COLO668 (cell line): ENCODE measurements at regions not wholly inside any gene's neighbourhood (a gene's known extent, or its start where the extent isn't known, plus 50 kb on each side); places are given as distances from the start of the nearest gene placed in this dataset.

Source experiments
- DNase-seq: peaks from one replicate; lab custom pipeline; 2025; ENCODE audit not compliant: unreplicated experiment; lab: John Stamatoyannopoulos, UW

GRCh38 chr17:51486091-51486490 is 225.7 kb downstream of the UTP18 start:
- no peak for DNase-seq

- DNase-seq, result no peak
Observed at GRCh38 chr17:51486885-51487520, 226.7 kb downstream of the UTP18 start.

- DNase-seq, result no peak
Observed at GRCh38 chr17:51487947-51488346, 227.6 kb downstream of the UTP18 start.

- no peak for DNase-seq
Observed at GRCh38 chr17:51491416-51491815, 231.1 kb downstream of the UTP18 start.

- no peak for DNase-seq
Observed at GRCh38 chr17:51493206-51493605, 232.9 kb downstream of the UTP18 start.

- no peak for DNase-seq
Observed at GRCh38 chr17:51496378-51496777, 236.0 kb downstream of the UTP18 start.

- no peak for DNase-seq
Observed at GRCh38 chr17:51499897-51500296, 239.6 kb downstream of the UTP18 start.

- DNase-seq, result no peak
Observed at GRCh38 chr17:51500454-51500853, 240.1 kb downstream of the UTP18 start.

GRCh38 chr17:51505450-51505849 is 245.1 kb downstream of the UTP18 start:
- no peak for DNase-seq

- no peak for DNase-seq
Observed at GRCh38 chr17:51507444-51507843, 247.1 kb downstream of the UTP18 start.

GRCh38 chr17:51508048-51508447 is 247.7 kb downstream of the UTP18 start:
- no peak for DNase-seq

- DNase-seq, result no peak
Observed at GRCh38 chr17:51510940-51511339, 250.6 kb downstream of the UTP18 start.

GRCh38 chr17:51512220-51512907 is 252.0 kb downstream of the UTP18 start:
- no peak for DNase-seq

GRCh38 chr17:51516924-51517323 is 256.6 kb downstream of the UTP18 start:
- DNase-seq, result no peak

GRCh38 chr17:51524524-51524923 is 264.2 kb downstream of the UTP18 start:
- DNase-seq, result no peak

GRCh38 chr17:51526507-51526906 is 266.2 kb downstream of the UTP18 start:
- no peak for DNase-seq

GRCh38 chr17:51527225-51527982 is 267.1 kb downstream of the UTP18 start:
- DNase-seq, result no peak

- no peak for DNase-seq
Observed at GRCh38 chr17:51528111-51528510, 267.8 kb downstream of the UTP18 start.

GRCh38 chr17:51533219-51533618 is 272.9 kb downstream of the UTP18 start:
- DNase-seq, result no peak

GRCh38 chr17:51533821-51534220 is 273.5 kb downstream of the UTP18 start:
- no peak for DNase-seq

GRCh38 chr17:51536627-51537026 is 276.3 kb downstream of the UTP18 start:
- no peak for DNase-seq

- DNase-seq, result no peak
Observed at GRCh38 chr17:51537996-51538550, 277.7 kb downstream of the UTP18 start.
